Uterus (tissue), 2 donors: ENCODE measurements at regions not wholly inside any gene's neighbourhood (a gene's known extent, or its start where the extent isn't known, plus 50 kb on each side); places are given as distances from the start of the nearest gene placed in this dataset.

ENCODE experiments used
- CTCF ChIP-seq, 4 experiments: fragments of 200-600 bp in 2 of 4; fragments of 450-650 bp in 2 of 4; sonication (generic) in 2 of 4; IDR thresholded peaks; one replicate each; pipeline ENCODE4 v1.5.1; 2016 to 2019; ENCODE audit warnings: antibody characterized with exemption in 4 of 4, mild to moderate bottlenecking in 2 of 4, moderate library complexity in 1 of 4
- POLR2A ChIP-seq, 2 donors: fragments of 450-650 bp; IDR thresholded peaks; one replicate each; pipeline ENCODE4 v1.6.1; 2016; ENCODE audit warnings: antibody characterized with exemption in 2 of 2, mild to moderate bottlenecking in 1 of 2, moderate library complexity in 1 of 2

- TF ChIP-seq CTCF (IDR thresholded peaks at IDR 0.05) (no peak), POLR2A (IDR thresholded peaks at IDR 0.05) (no peak)
Measured at GRCh38 chr10:2599571-2599970, 467.8 kb upstream of the PFKP start.
